ENCODE measurements at regions not wholly inside any gene's neighbourhood (a gene's known extent, or its start where the extent isn't known, plus 50 kb on each side); places are given as distances from the start of the nearest gene placed in this dataset.

DNA sequence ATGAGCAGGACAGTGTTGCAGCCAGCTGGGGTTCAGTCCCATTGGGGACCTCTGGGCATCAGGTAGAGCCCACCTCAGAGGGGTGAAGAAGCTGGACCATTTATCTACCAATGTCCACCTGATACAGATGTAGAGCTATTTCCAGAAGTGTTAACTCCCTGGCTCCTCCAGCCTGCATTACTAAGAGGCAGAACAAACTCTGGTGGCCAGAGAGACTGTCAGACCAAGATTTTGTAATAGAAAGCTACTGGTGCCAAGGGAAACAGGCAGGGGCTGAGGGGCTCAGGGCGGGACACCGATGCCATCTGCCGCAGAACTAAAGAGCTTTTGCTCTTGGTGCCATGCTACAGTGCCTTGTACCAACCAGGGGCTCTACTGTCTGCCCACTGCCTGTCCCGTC lies 268.2 kb upstream of the HABP2 start (continued):
- TF ChIP-seq ZNF331 (CRISPR knock-in tag; IDR thresholded peaks at IDR 0.05; ENCODE audit: low read depth) (no peak), CREB1 (CRISPR knock-in tag; IDR thresholded peaks at IDR 0.05; ENCODE audit: low read depth) (no peak)
- TF ChIP-seq, protein P1, sequence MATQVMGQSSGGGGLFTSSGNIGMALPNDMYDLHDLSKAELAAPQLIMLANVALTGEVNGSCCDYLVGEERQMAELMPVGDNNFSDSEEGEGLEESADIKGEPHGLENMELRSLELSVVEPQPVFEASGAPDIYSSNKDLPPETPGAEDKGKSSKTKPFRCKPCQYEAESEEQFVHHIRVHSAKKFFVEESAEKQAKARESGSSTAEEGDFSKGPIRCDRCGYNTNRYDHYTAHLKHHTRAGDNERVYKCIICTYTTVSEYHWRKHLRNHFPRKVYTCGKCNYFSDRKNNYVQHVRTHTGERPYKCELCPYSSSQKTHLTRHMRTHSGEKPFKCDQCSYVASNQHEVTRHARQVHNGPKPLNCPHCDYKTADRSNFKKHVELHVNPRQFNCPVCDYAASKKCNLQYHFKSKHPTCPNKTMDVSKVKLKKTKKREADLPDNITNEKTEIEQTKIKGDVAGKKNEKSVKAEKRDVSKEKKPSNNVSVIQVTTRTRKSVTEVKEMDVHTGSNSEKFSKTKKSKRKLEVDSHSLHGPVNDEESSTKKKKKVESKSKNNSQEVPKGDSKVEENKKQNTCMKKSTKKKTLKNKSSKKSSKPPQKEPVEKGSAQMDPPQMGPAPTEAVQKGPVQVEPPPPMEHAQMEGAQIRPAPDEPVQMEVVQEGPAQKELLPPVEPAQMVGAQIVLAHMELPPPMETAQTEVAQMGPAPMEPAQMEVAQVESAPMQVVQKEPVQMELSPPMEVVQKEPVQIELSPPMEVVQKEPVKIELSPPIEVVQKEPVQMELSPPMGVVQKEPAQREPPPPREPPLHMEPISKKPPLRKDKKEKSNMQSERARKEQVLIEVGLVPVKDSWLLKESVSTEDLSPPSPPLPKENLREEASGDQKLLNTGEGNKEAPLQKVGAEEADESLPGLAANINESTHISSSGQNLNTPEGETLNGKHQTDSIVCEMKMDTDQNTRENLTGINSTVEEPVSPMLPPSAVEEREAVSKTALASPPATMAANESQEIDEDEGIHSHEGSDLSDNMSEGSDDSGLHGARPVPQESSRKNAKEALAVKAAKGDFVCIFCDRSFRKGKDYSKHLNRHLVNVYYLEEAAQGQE (IDR thresholded peaks at IDR 0.05; ENCODE audit: unreplicated experiment) = no peak

DNA sequence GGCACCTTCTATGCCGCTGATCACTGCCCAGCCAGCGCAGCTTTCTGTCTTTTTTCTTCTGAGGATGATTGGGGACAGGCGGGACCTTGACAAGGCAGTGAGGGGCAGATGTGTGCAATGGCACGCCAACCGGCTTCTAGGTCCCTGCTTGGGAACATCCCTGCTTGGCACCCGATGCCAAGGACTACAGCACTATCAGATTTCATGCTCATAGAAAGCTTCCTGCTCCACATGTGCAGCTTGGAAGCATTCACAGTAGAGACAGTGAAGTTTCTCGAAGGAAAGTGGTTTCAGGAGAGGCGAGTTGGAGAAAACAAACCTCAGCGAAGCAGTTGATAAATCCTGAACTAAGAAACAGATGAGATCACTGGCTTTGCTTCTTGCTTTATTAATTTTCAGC lies 267.5 kb upstream of the HABP2 start:
- Mint-ChIP-seq H3K9me3 (no peaks in the 10 kb centered on the region), H3K27me3 (ENCODE audit: insufficient read depth, low read depth, poor library complexity) (no peaks in the 10 kb centered on the region), H3K36me3 (ENCODE audit: low read depth) (no peaks in the 10 kb centered on the region), H3K4me1 (peaks cover 2% of the 10 kb centered on the region; the same call in 1 of the 3 replicates), H3K27ac (no peak overlapping the region), H3K4me3 (no peak overlapping the region)
- peaks cover 7% of the 10 kb centered on the region for H3K9me2 ChIP-seq (ENCODE audit: insufficient read depth)
- no peak overlapping the region for H3K4me2 ChIP-seq
- no peak for TF ChIP-seq EZH2 (IDR thresholded peaks at IDR 0.05; ENCODE audit: low read depth, unreplicated experiment)
- H3K27ac ChIP-seq (ENCODE audit: low read depth) = no peak overlapping the region
- no peak for DNase-seq (ENCODE audit: low spot score)
- no peak for ATAC-seq
- no peaks in the 10 kb centered on the region for H3F3A ChIP-seq (replicated peaks; ENCODE audit: low read depth)
- H2AFZ ChIP-seq = no peak overlapping the region
- H3K36me3 ChIP-seq (ENCODE audit: insufficient read depth) = no peaks in the 10 kb centered on the region
- H3K4me1 ChIP-seq (ENCODE audit: insufficient read depth) = no peaks in the 10 kb centered on the region
- H4K20me1 ChIP-seq (replicated peaks; ENCODE audit: insufficient read depth) = no peaks in the 10 kb centered on the region
- no peak overlapping the region for H3K4me3 ChIP-seq
- H3K27me3 ChIP-seq (ENCODE audit: insufficient read depth) = no peaks in the 10 kb centered on the region
- H3K79me2 ChIP-seq (replicated peaks; ENCODE audit: insufficient read depth) = no peaks in the 10 kb centered on the region

DNA sequence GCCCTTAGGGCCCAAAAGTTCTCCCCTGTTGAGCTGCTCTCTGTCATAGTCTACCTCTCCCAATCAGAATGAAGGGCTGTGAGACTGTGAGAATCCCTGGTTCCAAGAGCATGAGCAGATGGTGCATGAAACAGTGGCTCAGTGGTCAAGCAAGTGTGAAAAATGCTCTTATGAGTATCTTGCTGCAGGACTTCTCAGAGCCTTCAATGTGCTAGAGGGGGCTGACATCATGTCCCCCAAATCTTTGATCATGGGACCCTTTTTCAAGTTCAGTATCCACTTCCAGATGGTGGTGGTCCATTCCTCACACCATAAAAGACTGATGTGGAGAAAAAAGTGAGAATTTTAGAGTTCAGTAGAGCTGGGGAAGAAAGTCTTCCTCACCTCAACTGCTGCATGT lies 265.3 kb upstream of the HABP2 start:
- no peak for ATAC-seq
- Mint-ChIP-seq H3K4me3 (no peak overlapping the region), H3K9me3 (no peaks in the 10 kb centered on the region), H3K27me3 (ENCODE audit: insufficient read depth, low read depth, poor library complexity) (no peaks in the 10 kb centered on the region), H3K27ac (no peak overlapping the region), H3K4me1 (no peaks in the 10 kb centered on the region), H3K36me3 (ENCODE audit: low read depth) (no peaks in the 10 kb centered on the region)
- no peaks in the 10 kb centered on the region for H3K36me3 ChIP-seq (ENCODE audit: insufficient read depth)
- H3K27ac ChIP-seq (ENCODE audit: low read depth) = no peak overlapping the region
- no peak overlapping the region for H2AFZ ChIP-seq
- no peaks in the 10 kb centered on the region for H3K4me1 ChIP-seq (ENCODE audit: insufficient read depth)
- H3K79me2 ChIP-seq (replicated peaks; ENCODE audit: insufficient read depth) = no peaks in the 10 kb centered on the region
- H3K4me3 ChIP-seq = no peak overlapping the region
- no peaks in the 10 kb centered on the region for H3F3A ChIP-seq (replicated peaks; ENCODE audit: low read depth)
- no peaks in the 10 kb centered on the region for H3K27me3 ChIP-seq (ENCODE audit: insufficient read depth)
- no peak overlapping the region for H3K4me2 ChIP-seq
- H4K20me1 ChIP-seq (replicated peaks; ENCODE audit: insufficient read depth) = no peaks in the 10 kb centered on the region
- peaks cover 4% of the 10 kb centered on the region for H3K9me2 ChIP-seq (ENCODE audit: insufficient read depth)
- no peak for TF ChIP-seq CREB1 (CRISPR knock-in tag; IDR thresholded peaks at IDR 0.05; ENCODE audit: low read depth)
- no peak for TF ChIP-seq NANOG (IDR thresholded peaks at IDR 0.05; ENCODE audit: borderline replicate concordance)
- TF ChIP-seq, protein P2, sequence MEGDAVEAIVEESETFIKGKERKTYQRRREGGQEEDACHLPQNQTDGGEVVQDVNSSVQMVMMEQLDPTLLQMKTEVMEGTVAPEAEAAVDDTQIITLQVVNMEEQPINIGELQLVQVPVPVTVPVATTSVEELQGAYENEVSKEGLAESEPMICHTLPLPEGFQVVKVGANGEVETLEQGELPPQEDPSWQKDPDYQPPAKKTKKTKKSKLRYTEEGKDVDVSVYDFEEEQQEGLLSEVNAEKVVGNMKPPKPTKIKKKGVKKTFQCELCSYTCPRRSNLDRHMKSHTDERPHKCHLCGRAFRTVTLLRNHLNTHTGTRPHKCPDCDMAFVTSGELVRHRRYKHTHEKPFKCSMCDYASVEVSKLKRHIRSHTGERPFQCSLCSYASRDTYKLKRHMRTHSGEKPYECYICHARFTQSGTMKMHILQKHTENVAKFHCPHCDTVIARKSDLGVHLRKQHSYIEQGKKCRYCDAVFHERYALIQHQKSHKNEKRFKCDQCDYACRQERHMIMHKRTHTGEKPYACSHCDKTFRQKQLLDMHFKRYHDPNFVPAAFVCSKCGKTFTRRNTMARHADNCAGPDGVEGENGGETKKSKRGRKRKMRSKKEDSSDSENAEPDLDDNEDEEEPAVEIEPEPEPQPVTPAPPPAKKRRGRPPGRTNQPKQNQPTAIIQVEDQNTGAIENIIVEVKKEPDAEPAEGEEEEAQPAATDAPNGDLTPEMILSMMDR (conservative IDR thresholded peaks at IDR 0.05; ENCODE audit: low read depth in 2 of 2) = no peak
- no peak for TF ChIP-seq POLR2AphosphoS5 (IDR thresholded peaks at IDR 0.05; ENCODE audit: low read depth)
- TF ChIP-seq STAT1 (IDR thresholded peaks at IDR 0.05; ENCODE audit: unreplicated experiment) = no peak
- TF ChIP-seq, protein P3, sequence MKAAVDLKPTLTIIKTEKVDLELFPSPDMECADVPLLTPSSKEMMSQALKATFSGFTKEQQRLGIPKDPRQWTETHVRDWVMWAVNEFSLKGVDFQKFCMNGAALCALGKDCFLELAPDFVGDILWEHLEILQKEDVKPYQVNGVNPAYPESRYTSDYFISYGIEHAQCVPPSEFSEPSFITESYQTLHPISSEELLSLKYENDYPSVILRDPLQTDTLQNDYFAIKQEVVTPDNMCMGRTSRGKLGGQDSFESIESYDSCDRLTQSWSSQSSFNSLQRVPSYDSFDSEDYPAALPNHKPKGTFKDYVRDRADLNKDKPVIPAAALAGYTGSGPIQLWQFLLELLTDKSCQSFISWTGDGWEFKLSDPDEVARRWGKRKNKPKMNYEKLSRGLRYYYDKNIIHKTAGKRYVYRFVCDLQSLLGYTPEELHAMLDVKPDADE (IDR thresholded peaks at IDR 0.05) = no peak
- no peak for TF ChIP-seq EZH2 (IDR thresholded peaks at IDR 0.05; ENCODE audit: low read depth, unreplicated experiment)
- TF ChIP-seq EZH2phosphoT487 (IDR thresholded peaks at IDR 0.05; ENCODE audit: unreplicated experiment) = no peak
- DNase-seq (ENCODE audit: low spot score) = no peak
